Lung (tissue), 11 donors: ENCODE measurements at regions not wholly inside any gene's neighbourhood (a gene's known extent, or its start where the extent isn't known, plus 50 kb on each side); places are given as distances from the start of the nearest gene placed in this dataset.
"Not testable (repeated sequence)": the region's sequence is repeated elsewhere in the genome, so short reads cannot be mapped to it uniquely, and the experiment has no call there.

Experiments
- ATAC-seq: fragments of 200-7000 bp; cut with Tn5 transposase; one replicate; pipeline ENCODE4 v1.9.1; 2020; ENCODE audit warnings: moderate number of reproducible peaks; ENCODE audit not compliant: insufficient read depth, low FRiP score
- DNase-seq, 3 donors: peaks; one replicate each; pipeline ENCODE4 v3.0.0-alpha.2; 2013 to 2017
- H3K27ac ChIP-seq, 2 donors: one replicate each; pipeline ENCODE4 v1.5.1; 2013; ENCODE audit warnings: mild to moderate bottlenecking in 2 of 2, moderate library complexity in 2 of 2, control low read depth in 1 of 2, inconsistent platforms in 1 of 2, low read depth in 1 of 2, low read length in 1 of 2
- H3K27me3 ChIP-seq, 3 donors: one replicate each; pipeline ENCODE4 v1.5.1; 2013; ENCODE audit warnings: low read length in 2 of 3; ENCODE audit not compliant: control insufficient read depth in 3 of 3, insufficient read depth in 3 of 3
- H3K36me3 ChIP-seq, 4 donors: one replicate each; pipeline ENCODE4 v1.5.1; 2013; ENCODE audit warnings: low read length in 4 of 4, mild to moderate bottlenecking in 1 of 4, moderate library complexity in 1 of 4; ENCODE audit not compliant: control insufficient read depth in 4 of 4, insufficient read depth in 4 of 4
- H3K4me1 ChIP-seq, 5 donors: one replicate each; pipeline ENCODE4 v1.5.1; 2013; ENCODE audit warnings: low read length in 5 of 5, mild to moderate bottlenecking in 2 of 5, moderate library complexity in 1 of 5; ENCODE audit not compliant: control insufficient read depth in 5 of 5, insufficient read depth in 5 of 5
- H3K4me3 ChIP-seq: one replicate; pipeline ENCODE4 v1.5.1; 2013; ENCODE audit warnings: mild to moderate bottlenecking, control low read depth, moderate library complexity
- H3K9ac ChIP-seq, 2 donors: one replicate each; pipeline ENCODE4 v1.5.1; 2013; ENCODE audit warnings: low read length in 2 of 2, control low read depth in 1 of 2; ENCODE audit not compliant: insufficient read depth in 1 of 2
- H3K9me3 ChIP-seq, 4 donors: one replicate each; pipeline ENCODE4 v1.5.1; 2013; ENCODE audit warnings: low read length in 3 of 4, mild to moderate bottlenecking in 1 of 4, moderate library complexity in 1 of 4; ENCODE audit not compliant: control insufficient read depth in 4 of 4, insufficient read depth in 3 of 4
- WGBS, 2 donors: extraction: QIAGEN DNeasy Blood & Tissue Kit; methylation state at CpG; one replicate each; pipeline ENCODE4 v1.1.7; 2013; 5-methylcytosine and 5-hydroxymethylcytosine counted together
- TF ChIP-seq, protein P1 (sequence below): IDR thresholded peaks from 2 replicates; pipeline ENCODE4 v1.5.1; 2012; ENCODE audit warnings: mild to moderate bottlenecking; ENCODE audit errors: control extremely low read depth, extremely low read depth
- donor health status: control.
- donor health status: control.
- donor health status: Bipolar disorder and iron deficiency.
- donor health status: healthy.
- donor health status: DM: yes; HTN: yes; CAD: no.

GRCh38 chr11:15843309-15843872 is 513.0 kb downstream of the SOX6 start:
- no peaks in the 10 kb centered on the region for H3K36me3 ChIP-seq
- no peak overlapping the region for H3K9ac ChIP-seq
- TF ChIP-seq, protein P1, sequence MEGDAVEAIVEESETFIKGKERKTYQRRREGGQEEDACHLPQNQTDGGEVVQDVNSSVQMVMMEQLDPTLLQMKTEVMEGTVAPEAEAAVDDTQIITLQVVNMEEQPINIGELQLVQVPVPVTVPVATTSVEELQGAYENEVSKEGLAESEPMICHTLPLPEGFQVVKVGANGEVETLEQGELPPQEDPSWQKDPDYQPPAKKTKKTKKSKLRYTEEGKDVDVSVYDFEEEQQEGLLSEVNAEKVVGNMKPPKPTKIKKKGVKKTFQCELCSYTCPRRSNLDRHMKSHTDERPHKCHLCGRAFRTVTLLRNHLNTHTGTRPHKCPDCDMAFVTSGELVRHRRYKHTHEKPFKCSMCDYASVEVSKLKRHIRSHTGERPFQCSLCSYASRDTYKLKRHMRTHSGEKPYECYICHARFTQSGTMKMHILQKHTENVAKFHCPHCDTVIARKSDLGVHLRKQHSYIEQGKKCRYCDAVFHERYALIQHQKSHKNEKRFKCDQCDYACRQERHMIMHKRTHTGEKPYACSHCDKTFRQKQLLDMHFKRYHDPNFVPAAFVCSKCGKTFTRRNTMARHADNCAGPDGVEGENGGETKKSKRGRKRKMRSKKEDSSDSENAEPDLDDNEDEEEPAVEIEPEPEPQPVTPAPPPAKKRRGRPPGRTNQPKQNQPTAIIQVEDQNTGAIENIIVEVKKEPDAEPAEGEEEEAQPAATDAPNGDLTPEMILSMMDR: no peak
- peaks cover 0 to 48% (median 12%) of the 10 kb centered on the region in 5 donors for H3K4me1 ChIP-seq
- H3K4me3 ChIP-seq: no peak overlapping the region
- no peaks in the 10 kb centered on the region for H3K27me3 ChIP-seq
- H3K27ac ChIP-seq: no peak overlapping the region
- ATAC-seq: no peak
- WGBS, 2 donors: 29 to 34% methylated on average over 10 of the region's 10 CpGs
- no peaks in the 10 kb centered on the region for H3K9me3 ChIP-seq
- DNase-seq: peak; percentile 70 to 87 (median 86)

- Histone ChIP-seq H3K9me3 (no peaks in the 10 kb centered on the region), H3K4me1 (peaks cover 2 to 55% (median 12%) of the 10 kb centered on the region in 5 donors), H3K27me3 (no peaks in the 10 kb centered on the region), H3K36me3 (no peaks in the 10 kb centered on the region), H3K27ac (no peak overlapping the region), H3K9ac (no peak overlapping the region), H3K4me3 (no peak overlapping the region)
- ATAC-seq (no peak), DNase-seq (no peak)
- TF ChIP-seq, protein P1: no peak
Measured at GRCh38 chr11:15845261-15845660, 511.1 kb downstream of the SOX6 start.

- WGBS, 2 donors: 83 to 85% methylated on average over 2 of the region's 2 CpGs
- no peak for ATAC-seq
- TF ChIP-seq, protein P1: no peak
Measured at GRCh38 chr11:15848631-15849168, 507.6 kb downstream of the SOX6 start.

GRCh38 chr11:15849257-15849656 is 507.1 kb downstream of the SOX6 start:
- Histone ChIP-seq H3K27ac (no peak overlapping the region), H3K4me1 (peaks cover 0 to 34% (median 11%) of the 10 kb centered on the region in 5 donors), H3K9ac (no peak overlapping the region), H3K36me3 (no peaks in the 10 kb centered on the region), H3K4me3 (no peak overlapping the region), H3K9me3 (no peaks in the 10 kb centered on the region), H3K27me3 (no peaks in the 10 kb centered on the region)
- DNase-seq: peak in 1 of 3 donors; percentile 56
- ATAC-seq: no peak
- TF ChIP-seq, protein P1: no peak
- WGBS, 2 donors: 64 to 80% methylated on average over 4 of the region's 4 CpGs

More at GRCh38 chr11:15848631-15849168, 507.6 kb downstream of the SOX6 start:
- H3K4me1 ChIP-seq: peaks cover 0 to 40% (median 16%) of the 10 kb centered on the region in 5 donors
- no peak overlapping the region for H3K9ac ChIP-seq
- H3K4me3 ChIP-seq: no peak overlapping the region
- no peaks in the 10 kb centered on the region for H3K27me3 ChIP-seq
- H3K36me3 ChIP-seq: no peaks in the 10 kb centered on the region
- DNase-seq: no peak
- no peaks in the 10 kb centered on the region for H3K9me3 ChIP-seq
- no peak overlapping the region for H3K27ac ChIP-seq

GRCh38 chr11:15850335-15850734 is 506.0 kb downstream of the SOX6 start:
- not testable (repeated sequence) for DNase-seq, H3K27ac ChIP-seq, H3K4me3 ChIP-seq, H3K27me3 ChIP-seq, ATAC-seq, H3K9me3 ChIP-seq, H3K36me3 ChIP-seq, H3K9ac ChIP-seq
- peaks cover 0 to 27% (median 11%) of the 10 kb centered on the region in 5 donors for H3K4me1 ChIP-seq
